ENCODE measurements at regions not wholly inside any gene's neighbourhood (a gene's known extent, or its start where the extent isn't known, plus 50 kb on each side); places are given as distances from the start of the nearest gene placed in this dataset.

GRCh38 chr5:74122175-74122574, 496.2 kb downstream of the ARHGEF28 start:
- Histone ChIP-seq H3K27ac (ENCODE audit: extremely low read depth, low read depth, low read length) (no peak overlapping the region), H3K4me3 (ENCODE audit: low read depth, low read length) (no peak overlapping the region), H3K4me1 (ENCODE audit: control insufficient read depth, insufficient read depth, low read length) (peaks cover 6% of the 10 kb centered on the region), H3K36me3 (ENCODE audit: control insufficient read depth in 2 of 2, insufficient read depth in 1 of 2, low read length in 2 of 2) (no peaks in the 10 kb centered on the region), H3K9me3 (ENCODE audit: control insufficient read depth, insufficient read depth, low read depth, low read length) (no peaks in the 10 kb centered on the region)
- TF ChIP-seq ZBTB17 (tag by site-specific recombination; IDR thresholded peaks at IDR 0.05), result no peak
- TF ChIP-seq GLIS1 (tag by site-specific recombination; IDR thresholded peaks at IDR 0.05), result 0 out of 2 replicates have a peak, but pooled peaks have one; percentile 7
- no peak for TF ChIP-seq ZNF449 (tag by site-specific recombination; IDR thresholded peaks at IDR 0.05)
- TF ChIP-seq ZNF302 (tag by site-specific recombination; IDR thresholded peaks at IDR 0.05; ENCODE audit: low read depth), result no peak
- TF ChIP-seq ZNF624 (tag by site-specific recombination; IDR thresholded peaks at IDR 0.05), result no peak
- CTCF ChIA-PET, result interaction anchor here (0.6 to 1.6 kb wide), 5 partner anchors 9 to 220 kb away, joined by 3 to 4 read pairs (median 3); no protein-coding TSS in a partner anchor
- POLR2A ChIA-PET, result no interaction called here

DNA sequence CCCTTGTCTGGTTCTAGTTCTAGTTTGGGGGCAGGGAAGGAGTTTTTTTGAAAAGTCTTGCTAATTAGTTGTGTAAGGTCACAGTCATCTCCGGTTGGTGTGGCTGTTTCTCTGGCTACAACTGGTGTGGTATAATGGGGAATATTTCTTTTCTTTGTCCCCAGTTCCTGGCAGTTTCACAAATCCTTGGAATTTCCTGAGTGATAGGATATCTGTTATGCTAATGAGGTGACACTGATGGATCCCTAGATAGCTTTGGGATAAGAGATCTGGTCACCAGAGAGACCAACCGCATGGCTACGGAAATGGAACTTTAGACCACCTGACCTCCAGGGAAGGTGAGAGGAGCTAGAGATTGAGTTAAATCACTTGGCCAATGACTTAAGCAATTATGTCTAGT, 494.6 kb downstream of the ARHGEF28 start:
- Histone ChIP-seq H3K4me3 (ENCODE audit: low read depth, low read length) (no peak overlapping the region), H3K36me3 (ENCODE audit: control insufficient read depth in 2 of 2, insufficient read depth in 1 of 2, low read length in 2 of 2) (no peaks in the 10 kb centered on the region), H3K4me1 (ENCODE audit: control insufficient read depth, insufficient read depth, low read length) (peaks cover 3% of the 10 kb centered on the region; the same call in 1 of the 2 replicates), H3K27ac (ENCODE audit: extremely low read depth, low read depth, low read length) (no peak overlapping the region), H3K9me3 (ENCODE audit: control insufficient read depth, insufficient read depth, low read depth, low read length) (no peaks in the 10 kb centered on the region)
- ChIA-PET CTCF (no interaction called here), POLR2A (no interaction called here)
- TF ChIP-seq ZNF830 (tag by site-specific recombination; IDR thresholded peaks at IDR 0.05; ENCODE audit: low read depth), result no peak
- TF ChIP-seq HOXA7 (CRISPR knock-in tag; IDR thresholded peaks at IDR 0.05; ENCODE audit: borderline replicate concordance), result no peak
- TF ChIP-seq SCRT1 (tag by site-specific recombination; IDR thresholded peaks at IDR 0.05; ENCODE audit: borderline replicate concordance), result no peak
- TF ChIP-seq ZSCAN30 (tag by site-specific recombination; IDR thresholded peaks at IDR 0.05), result no peak
- no peak for TF ChIP-seq HOXD13 (CRISPR knock-in tag; IDR thresholded peaks at IDR 0.05; ENCODE audit: borderline replicate concordance)
- TF ChIP-seq ZEB2 (tag by site-specific recombination; IDR thresholded peaks at IDR 0.05), result no peak
- TF ChIP-seq ZBTB48 (tag by site-specific recombination; IDR thresholded peaks at IDR 0.05), result no peak

GRCh38 chr5:74118071-74118470, 492.1 kb downstream of the ARHGEF28 start:
- Histone ChIP-seq H3K4me3 (ENCODE audit: low read depth, low read length) (no peak overlapping the region), H3K36me3 (ENCODE audit: control insufficient read depth in 2 of 2, insufficient read depth in 1 of 2, low read length in 2 of 2) (no peaks in the 10 kb centered on the region), H3K27ac (ENCODE audit: extremely low read depth, low read depth, low read length) (no peak overlapping the region), H3K9me3 (ENCODE audit: control insufficient read depth, insufficient read depth, low read depth, low read length) (no peaks in the 10 kb centered on the region), H3K4me1 (ENCODE audit: control insufficient read depth, insufficient read depth, low read length) (peaks cover 3% of the 10 kb centered on the region; the same call in 1 of the 2 replicates)
- no peak for TF ChIP-seq ZNF140 (tag by site-specific recombination; IDR thresholded peaks at IDR 0.05)
- POLR2A ChIA-PET, result no interaction called here
- CTCF ChIA-PET, result interaction anchor here (0.5 kb wide), 1 partner anchor 9 kb away, joined by 3 read pairs; no protein-coding TSS in a partner anchor

- CTCF ChIA-PET, result interaction anchor here (0.6 kb wide), 1 partner anchor 14 kb away, joined by 3 read pairs; no protein-coding TSS in a partner anchor
- Histone ChIP-seq H3K4me3 (ENCODE audit: low read depth, low read length) (no peak overlapping the region), H3K9me3 (ENCODE audit: control insufficient read depth, insufficient read depth, low read depth, low read length) (no peaks in the 10 kb centered on the region), H3K4me1 (ENCODE audit: control insufficient read depth, insufficient read depth, low read length) (no peaks in the 10 kb centered on the region), H3K27ac (ENCODE audit: extremely low read depth, low read depth, low read length) (no peak overlapping the region), H3K36me3 (ENCODE audit: control insufficient read depth in 2 of 2, insufficient read depth in 1 of 2, low read length in 2 of 2) (no peaks in the 10 kb centered on the region)
- POLR2A ChIA-PET, result no interaction called here
- no peak for TF ChIP-seq ZNF664 (tag by site-specific recombination; IDR thresholded peaks at IDR 0.05)
- peak; percentile 21; the same call in 1 of the 2 replicates for TF ChIP-seq SCRT2 (tag by site-specific recombination; IDR thresholded peaks at IDR 0.05)
- TF ChIP-seq ZNF37A (tag by site-specific recombination; IDR thresholded peaks at IDR 0.05), result no peak
- no peak for TF ChIP-seq TRIM28 (IDR thresholded peaks at IDR 0.05; ENCODE audit: borderline replicate concordance, low read length)
Measured at GRCh38 chr5:74116984-74117383, 491.0 kb downstream of the ARHGEF28 start.

Measured in HEK293 (cell line).